GM21528 (cell line): ENCODE measurements at regions not wholly inside any gene's neighbourhood (a gene's known extent, or its start where the extent isn't known, plus 50 kb on each side); places are given as distances from the start of the nearest gene placed in this dataset.
"Not testable (repeated sequence)": the region's sequence is repeated elsewhere in the genome, so short reads cannot be mapped to it uniquely, and the experiment has no call there.

Source experiments
- ATAC-seq: cut with Tn5 transposase; IDR thresholded peaks from one replicate; pipeline ENCODE4 v1.9.1; 2021; ENCODE audit warnings: mild to moderate bottlenecking, moderate library complexity; ENCODE audit not compliant: unreplicated experiment, low FRiP score

DNA sequence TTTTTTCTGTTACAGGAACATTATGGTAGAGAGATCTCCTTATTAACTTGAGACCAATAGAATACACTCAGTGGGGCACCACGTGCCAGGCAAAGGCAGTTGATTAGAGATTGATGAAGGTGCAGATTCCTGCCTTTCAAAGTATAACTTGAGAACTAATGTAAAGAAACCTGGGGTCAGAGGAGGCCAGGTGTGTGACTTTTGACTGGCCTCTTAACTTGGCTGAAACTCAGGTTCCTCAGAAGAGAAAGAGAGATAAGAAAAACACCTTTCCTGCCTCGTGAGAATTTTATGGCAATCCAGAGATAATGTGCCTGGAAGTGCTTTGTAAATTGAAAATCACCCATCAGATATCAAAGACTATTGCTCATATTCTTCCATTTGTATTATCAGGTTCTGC lies 110.7 kb upstream of the GZMB start:
- ATAC-seq: no peak

DNA sequence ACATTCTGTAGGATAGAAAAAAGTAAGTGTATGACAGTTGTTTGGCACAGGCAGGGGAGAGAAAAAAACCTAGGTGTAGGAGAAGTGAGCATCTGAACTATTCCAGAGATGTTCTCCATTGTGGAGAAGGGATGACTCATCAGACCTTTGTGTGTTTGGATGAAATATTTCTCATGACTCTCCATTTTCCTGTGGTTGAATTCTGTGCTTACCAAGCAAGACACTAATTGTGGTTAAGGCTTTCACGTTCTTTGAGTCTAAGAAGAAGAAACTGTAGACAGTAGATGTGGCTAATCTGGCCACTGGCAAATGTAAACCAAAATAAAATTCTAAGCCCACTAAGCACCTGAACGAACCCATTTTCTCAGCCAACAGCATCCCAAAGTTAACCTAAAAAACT lies 107.9 kb upstream of the GZMB start:
- ATAC-seq: no peak

DNA sequence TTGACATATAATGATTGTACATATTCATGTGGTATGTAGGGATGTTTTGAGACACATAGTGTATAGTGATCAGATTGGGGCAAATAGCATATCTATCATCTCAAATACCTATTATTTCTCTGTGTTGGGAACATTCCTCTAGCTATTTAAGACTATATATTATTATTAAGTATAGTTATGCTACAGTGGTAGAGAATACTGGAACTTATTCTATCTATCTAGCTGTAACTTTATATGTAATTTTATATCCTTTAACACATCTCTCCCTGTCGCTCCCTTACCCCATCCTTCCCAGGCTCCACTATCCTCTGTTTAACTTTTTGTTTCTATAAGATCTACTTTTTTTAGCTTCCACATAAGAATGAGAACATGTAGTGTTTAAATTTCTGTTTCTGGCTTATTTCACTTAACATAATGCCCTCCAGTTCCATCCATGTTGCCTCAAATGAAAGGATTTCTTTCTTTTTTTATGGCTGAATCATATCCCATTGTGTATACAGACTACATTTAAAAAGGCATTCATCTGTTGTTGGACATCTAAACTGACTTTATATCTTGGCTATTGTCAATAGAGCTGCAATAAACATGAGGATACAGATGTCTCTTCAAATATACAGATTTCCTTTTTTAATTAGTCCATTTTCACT lies 102.1 kb upstream of the GZMB start:
- ATAC-seq: no peak

DNA sequence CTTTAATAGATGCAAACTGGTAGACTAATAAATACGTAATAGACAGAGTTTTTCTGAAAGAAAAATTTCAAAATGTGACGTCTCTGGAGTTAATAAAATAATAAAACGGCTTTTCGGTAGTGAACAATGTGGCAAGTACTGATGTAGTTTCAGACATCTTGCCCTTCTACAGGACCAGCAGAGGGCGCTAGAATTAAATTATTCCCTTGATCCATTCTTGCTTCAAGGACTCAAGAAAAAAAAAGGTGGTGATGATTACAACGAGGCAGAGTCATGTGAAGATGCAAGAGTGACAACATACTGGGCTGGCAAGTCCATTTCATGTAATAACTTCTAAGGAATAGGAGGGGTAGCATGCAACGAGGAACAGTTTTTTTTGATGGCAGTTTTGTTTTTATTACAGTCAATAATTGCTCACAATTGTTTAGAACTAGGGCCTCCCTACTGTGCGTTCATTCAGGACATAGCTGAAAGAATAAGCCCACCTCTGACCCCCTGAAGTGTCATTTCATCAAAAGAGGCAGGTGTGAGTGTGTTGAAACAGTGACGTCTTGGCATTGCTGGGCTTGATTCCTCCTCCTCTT lies 101.0 kb upstream of the GZMB start:
- no peak for ATAC-seq

DNA sequence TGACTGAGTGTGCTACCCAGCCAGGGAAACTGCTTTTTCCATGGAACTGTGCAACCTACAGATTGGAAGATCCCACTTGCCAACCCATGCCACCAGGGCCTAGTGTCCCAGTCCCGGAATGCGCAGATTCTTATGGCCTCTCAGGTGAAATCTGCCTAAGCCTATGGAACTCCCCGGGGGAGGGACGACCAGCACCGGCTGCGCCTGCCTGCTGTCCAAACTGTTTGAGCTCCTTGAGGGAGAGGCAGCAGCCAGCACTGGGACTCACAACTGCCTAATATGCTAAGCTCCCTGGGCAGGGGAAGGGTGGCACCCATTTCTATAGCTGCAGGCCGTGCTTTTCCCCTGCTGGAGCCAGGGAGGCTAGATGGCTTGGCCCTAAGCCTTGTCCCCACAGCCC lies 92.5 kb upstream of the GZMB start:
- no peak for ATAC-seq

DNA sequence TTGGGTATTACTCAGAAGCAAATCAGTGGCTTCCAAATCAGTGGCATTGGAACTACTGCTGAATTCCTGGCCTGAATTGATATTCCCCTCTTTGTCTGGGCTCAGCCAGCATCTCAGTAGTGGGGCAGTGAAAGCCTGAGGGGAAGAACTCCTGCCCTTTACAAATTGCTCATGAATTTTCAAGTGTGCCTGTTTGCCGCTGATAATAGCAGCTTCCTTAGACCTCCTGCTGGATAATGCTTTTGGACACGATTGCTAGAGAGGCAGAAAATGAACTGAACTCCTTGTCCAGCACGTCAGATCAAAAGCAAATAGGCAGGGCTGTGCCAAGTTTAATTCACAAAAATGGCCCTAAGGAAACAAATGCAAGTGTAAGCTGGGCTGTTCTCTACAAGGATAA lies 91.3 kb upstream of the GZMB start:
- ATAC-seq: no peak

DNA sequence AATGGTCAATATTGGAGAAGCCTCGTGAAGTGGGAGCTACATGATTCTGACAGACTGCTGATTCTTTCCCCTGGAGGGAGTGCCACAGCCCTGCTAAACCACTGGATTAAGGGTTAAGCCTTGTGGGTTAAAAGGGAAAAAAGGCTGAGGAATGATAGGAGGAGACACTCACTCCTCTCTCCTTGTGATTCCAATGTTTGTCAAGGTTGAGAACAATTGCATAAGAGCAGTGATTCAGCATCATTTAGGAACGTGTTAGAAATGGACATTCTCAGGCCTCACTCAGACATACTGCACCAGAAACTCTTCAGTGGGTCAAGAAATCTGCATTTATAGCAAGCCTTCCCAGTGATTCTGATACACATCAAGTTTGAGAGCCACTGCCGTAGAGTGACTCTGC lies 87.8 kb upstream of the GZMB start:
- no peak for ATAC-seq

DNA sequence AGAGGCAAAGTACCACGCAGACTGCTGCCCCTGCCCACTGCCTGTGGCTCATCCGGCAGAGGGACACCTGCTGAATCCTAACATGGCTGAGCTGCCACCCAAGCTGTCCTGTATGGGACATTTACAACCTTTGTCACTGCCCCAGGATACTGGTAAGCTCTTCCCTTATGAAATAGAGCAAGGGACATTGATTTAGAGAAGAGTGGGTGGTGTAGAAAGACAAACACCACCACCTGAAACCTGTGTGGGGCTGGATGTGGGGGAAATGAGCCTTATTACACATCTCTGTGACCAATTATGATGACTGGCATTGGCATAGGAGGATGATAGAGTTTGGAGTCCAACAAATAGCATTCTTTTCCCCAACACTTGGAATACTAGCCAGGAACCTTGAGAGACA lies 81.2 kb upstream of the GZMB start:
- ATAC-seq: no peak

DNA sequence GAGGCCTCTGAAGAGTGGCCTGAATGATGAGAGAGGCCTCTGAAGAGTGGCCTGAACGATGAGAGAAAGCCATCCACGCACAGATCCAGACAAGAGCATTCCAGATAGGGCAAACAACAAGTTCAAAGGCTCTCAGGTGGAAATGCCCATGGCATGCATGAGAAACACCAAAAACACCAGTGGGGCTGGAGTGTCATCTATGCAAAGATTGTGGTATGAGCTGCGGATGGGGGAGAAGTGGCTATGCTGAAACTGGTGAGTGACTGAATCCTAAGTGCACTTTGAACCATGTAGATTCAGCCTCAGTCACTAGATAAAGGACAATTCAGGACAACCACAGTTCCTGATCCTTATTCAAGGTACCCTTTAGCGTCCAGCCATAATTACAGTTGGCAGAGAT lies 79.4 kb upstream of the GZMB start:
- ATAC-seq: peak; percentile 62

DNA sequence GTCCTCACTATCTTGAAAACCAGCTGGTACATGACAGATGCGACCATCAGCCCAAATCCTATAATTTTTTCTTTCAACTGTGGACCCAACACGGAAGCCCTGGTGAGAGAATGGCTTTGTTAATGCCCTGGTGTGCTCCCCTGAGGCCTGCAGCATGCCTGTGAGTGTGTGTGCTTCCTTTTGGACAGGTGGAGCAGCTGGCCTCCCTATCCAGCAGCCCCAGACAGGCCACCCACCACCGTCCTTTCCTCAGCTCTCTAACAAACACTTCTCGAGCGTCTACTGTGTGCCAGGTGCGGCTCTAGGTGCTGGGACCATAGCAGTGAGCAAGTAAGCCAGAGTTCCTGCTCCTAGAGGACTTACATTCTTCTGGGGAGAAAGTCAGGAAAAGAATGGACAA lies 78.9 kb upstream of the GZMB start:
- ATAC-seq: peak; percentile 23

DNA sequence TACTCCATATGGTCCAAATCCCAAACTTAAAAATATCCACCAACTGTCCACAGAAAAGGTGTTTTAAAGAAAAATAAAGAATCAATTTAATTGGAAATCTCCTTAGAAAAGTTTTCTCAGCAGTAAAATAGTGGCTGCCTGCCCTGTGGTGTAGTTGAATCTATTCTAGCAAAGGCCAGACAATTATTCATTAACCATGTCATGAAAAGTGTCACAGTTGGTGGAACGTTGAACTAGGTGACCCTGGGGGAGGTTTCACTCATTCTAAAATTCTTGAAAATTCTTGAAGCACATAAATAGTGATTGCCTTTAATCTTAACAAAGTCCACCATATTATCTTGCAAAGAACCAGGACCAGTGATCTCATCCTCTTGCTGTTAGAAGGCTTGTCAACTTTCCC lies 78.4 kb upstream of the GZMB start:
- ATAC-seq: no peak

DNA sequence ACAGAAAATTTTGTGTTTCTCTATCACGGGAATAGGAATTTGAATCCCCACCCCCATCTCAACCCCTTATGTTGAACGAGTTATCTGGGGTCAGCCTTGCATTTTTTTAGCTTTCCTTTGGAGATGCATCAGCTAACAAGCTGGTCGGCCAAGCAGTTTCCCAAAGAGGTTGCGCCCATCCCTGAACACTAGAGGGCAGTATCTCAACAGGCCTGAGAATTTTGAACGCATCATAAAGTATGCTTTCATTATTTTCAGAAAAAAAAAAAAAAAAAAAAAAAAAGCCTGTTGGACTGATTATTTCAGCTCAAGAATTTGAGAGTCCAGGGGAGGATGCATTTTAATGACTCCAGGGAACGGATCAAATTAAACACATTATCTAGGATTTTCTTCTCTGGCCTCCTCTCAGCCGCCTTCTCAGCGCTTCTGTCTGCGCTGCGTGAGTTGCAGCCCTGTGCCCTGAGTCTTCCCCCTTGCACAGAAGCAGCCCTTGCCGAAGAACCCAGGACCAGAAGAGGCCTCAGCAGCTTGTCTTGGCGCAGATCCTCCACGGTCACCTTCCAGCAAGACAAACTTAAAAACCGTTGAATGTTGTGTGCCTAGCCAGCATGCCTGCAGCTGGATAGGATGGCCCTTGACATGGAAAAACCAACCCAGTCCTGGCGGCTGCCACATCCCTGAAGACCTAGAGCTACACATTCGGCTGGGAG lies 76.6 kb upstream of the GZMB start:
- no peak for ATAC-seq

DNA sequence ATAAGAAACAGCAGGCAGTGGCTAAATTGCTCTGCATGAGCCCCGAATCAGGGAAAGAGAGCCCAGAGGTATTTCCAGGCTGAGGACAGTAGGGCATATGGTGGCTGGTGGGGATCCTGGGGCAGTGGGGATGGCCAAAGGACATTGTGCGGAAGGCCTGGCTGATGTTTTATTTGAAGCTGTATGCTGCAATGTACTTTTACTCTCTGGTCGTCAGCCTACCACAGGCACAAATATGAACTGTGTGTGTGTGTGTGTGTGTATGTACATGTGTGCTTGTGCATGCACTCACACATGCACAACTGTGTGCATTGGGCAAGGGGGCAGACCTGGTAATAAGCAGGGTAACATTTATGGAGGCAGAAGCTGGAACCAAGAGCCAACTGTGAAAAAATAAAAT lies 74.7 kb upstream of the GZMB start:
- no peak for ATAC-seq

DNA sequence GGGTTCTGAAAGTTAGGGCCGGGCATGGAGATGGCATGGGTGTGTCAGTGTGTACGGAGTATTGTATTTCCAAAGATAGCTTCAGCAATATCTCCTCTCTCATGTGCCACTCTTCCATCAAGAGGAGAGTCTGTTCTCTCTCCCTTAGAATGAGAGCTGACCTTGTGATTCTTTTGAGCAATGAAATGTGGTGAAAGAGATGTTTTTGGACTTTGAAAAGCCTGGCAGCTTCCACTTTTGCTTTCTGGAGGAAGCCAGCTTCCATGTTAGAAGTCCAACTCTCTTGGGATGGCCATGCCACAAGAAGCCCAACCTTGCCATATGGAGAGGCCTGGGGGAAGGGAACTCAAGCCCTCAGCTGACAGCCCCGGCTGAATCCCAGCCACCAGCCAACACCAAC lies 72.4 kb upstream of the GZMB start:
- ATAC-seq: no peak

DNA sequence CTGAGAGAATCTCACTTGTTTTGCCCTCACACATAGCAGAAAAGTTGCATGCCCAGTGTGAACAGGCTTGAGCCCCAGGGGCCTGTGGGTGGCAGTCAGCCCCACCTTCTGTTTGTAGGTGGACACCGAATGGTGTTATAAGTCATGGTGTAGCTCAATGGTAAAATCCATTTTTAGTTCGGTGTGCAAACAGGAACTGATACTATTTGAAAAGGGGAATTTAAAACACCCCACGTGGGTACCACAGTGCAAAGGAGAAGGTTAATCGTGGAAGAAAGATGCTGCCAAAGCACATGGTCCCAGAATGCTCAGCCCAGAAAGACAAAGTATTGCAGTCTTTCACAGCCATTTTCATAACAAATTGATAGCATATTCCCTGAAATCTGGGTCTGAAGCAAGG lies 71.8 kb upstream of the GZMB start:
- peak; percentile 92 for ATAC-seq

DNA sequence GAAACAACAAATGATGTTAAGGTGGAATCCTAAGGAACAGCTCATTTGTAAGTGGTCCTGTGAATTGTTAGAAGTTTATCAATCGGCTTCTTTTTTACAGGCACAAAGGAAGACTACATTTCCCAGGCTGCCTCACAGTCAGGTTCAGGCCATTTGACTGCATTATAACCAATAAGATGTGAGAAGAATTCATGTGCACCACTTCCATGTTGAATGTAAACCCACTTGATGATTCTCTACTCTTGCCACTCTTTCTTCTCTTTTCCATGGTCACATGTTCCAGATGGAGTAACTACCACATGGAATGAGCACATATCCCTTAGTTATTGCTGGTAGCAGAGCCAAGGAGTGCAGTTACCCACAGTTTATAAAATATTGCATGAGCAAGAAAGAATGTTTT lies 67.1 kb upstream of the GZMB start:
- no peak for ATAC-seq

DNA sequence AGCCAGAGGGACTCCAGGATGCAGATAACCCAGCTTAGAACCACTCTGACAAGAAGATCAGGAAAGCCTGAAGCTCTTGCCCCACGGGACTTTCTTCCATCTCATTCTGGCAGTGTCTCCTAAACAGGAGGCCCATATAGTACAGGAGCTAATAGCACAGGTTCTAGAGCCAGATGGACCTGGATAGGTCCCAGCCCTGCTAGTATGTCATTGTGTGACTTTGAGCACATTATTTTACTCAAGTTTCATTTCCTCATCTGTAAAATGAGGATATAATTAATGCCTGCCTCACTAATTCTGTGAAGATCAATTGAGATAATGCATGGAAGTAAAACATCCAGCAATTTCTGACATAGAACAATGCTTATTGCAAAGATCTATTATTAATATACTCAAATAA lies 66.5 kb upstream of the GZMB start:
- ATAC-seq: no peak

DNA sequence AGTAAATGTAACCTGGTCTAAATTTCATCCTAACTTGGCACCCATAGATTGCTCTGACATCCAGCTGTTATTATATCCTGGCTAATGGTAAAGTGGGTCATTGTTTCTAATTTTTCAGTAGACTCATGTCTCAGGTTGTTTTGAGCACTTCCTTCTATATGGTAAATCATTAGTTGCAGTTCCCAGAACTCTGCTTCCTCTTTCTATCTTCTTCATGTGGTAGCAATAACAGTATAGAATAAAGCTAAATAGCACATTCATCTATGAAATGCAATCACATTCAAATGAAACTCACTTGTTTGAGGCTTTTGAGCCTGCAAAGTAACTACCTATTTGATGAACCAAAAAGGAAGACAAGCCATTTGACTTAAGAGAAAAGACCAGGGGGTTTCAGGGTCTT lies 65.1 kb upstream of the GZMB start:
- peak; percentile 59 for ATAC-seq

DNA sequence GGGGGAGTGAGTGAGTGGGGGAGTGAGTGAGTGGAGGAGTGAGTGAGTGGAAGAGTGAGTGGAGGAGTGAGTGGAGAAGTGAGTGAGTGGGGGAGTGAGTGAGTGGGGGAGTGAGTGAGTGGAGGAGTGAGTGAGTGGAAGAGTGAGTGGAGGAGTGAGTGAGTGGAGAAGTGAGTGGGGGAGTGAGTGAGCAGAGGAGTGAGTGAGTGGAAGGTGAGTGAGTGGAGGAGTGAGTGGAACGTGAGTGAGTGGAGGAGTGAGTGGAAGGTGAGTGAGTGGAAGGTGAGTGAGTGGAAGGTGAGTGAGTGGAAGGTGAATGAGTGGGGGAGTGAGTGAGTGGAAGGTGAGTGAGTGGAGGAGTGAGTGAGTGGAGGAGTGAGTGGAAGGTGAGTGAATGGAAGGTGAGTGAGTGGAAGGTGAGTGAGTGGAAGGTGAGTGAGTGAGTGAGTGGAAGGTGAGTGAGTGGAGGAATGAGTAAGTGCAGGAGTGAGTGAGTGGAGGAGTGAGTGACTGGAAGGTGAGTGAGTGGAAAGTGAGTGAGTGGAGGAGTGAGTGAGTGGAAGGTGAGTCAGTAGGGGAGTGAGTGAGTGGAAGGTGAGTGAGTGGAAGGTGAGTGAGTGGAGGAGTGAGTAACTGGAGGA lies 62.4 kb upstream of the GZMB start:
- ATAC-seq: not testable (repeated sequence)

DNA sequence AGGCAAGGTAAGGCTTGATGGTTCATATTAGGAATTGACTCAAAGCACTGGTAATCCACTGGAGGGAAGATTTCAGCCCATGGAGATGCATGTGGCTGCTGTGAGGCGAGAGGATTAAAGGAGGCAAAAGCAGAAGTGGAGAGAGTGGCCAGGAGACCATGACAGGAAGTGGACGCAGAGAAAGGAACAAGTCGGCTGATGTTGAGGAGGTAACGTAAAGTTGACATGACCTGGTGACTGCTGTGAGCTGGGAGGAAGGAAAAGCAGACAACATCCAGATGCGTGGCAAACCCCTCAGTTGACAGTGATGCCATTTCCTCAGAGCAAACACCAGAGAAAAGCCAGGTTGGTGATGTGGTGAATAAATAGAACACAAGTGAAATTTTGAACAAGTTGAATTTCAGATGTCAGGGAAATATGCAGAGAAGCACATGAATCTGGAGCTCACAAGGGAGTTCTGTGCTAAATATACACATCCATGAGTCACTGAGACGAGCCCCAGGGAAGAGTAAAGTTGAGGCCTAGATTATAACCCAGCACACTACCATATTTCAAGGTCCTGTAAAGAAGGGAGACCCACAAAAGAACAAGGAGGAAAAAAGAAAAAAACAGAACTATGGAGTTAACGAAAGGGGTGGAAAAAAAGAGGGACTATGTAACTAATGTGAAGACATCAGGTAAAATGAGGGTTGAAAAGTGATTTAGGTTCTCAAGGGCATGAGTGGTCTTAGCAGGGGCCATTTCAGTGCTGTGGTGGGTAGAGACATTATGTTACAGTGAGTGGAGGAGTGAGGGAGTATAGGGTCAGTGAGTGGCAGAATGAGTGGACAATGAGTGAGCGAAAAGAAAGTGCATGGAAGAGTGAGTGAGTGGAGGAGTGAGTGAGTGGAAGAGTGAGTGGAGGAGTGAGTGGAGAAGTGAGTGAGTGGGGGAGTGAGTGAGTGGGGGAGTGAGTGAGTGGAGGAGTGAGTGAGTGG lies 61.6 kb upstream of the GZMB start:
- no peak for ATAC-seq

DNA sequence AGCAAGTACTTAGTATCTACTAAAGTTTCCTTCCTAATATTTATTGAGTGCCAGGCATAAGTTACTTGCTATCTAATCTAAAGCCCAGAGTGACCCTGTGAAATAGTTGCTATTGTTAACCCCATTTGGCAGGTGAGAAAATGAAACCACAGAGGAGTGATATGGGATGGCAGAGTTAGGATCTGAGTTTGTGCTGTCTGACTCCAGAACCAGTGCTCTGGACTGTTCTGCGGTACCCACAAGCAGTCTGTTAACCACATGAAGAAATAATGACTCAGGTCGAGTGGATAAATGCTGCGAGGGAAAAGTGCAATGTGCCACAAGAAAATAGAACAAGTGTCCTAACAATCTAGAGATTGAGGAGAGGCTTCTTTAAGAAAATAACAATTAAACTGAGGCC lies 60.7 kb upstream of the GZMB start:
- ATAC-seq: no peak
